Activated CD8-positive, alpha-beta T cell treated with anti-CD3 and anti-CD28 coated beads for 36 hours (primary cell): ENCODE measurements at regions not wholly inside any gene's neighbourhood (a gene's known extent, or its start where the extent isn't known, plus 50 kb on each side); places are given as distances from the start of the nearest gene placed in this dataset.

Experiments used
- ATAC-seq: fragments of 200-7000 bp; cut with Tn5 transposase; one replicate; pipeline ENCODE4 v1.10.0; 2021; ENCODE audit warnings: mild to moderate bottlenecking, moderate library complexity
- CTCF ChIA-PET: fragments of 350-600 bp; sonication (Branson Sonifier 250); formaldehyde crosslinking; loops from one replicate; lab custom pipeline; 2021; ENCODE audit warnings: antibody characterized with exemption; lab: Charles Lee
- POLR2A ChIA-PET: fragments of 350-600 bp; sonication (Branson Sonifier 250); formaldehyde crosslinking; loops from one replicate; lab custom pipeline; 2021; ENCODE audit warnings: antibody characterized with exemption; lab: Charles Lee
- DNase-seq: peaks from one replicate; pipeline ENCODE4 v3.0.0-alpha.2; 2020
- H3K27ac Mint-ChIP-seq: one replicate; pipeline ENCODE4 v1.8.0; 2021; ENCODE audit warnings: mild to moderate bottlenecking, mixed read lengths
- H3K27me3 Mint-ChIP-seq: one replicate; pipeline ENCODE4 v1.8.0; 2021; ENCODE audit warnings: mixed read lengths
- H3K36me3 Mint-ChIP-seq: one replicate; pipeline ENCODE4 v1.8.0; 2021; ENCODE audit warnings: low read depth, mixed read lengths
- H3K4me1 Mint-ChIP-seq: one replicate; pipeline ENCODE4 v1.8.0; 2021; ENCODE audit warnings: low read depth, mixed read lengths
- H3K4me3 Mint-ChIP-seq: one replicate; pipeline ENCODE4 v1.8.0; 2021; ENCODE audit warnings: mild to moderate bottlenecking, moderate library complexity, mixed read lengths
- H3K9me3 Mint-ChIP-seq: one replicate; pipeline ENCODE4 v1.8.0; 2021; ENCODE audit warnings: mixed read lengths
- intact Hi-C: fragments of 100-400 bp; cut with micrococcal nuclease; formaldehyde crosslinking; loops from one replicate; pipeline ENCODE4 v1.10.0; 2022
- TF ChIP-seq, protein P1 (sequence below): fragments of 200-600 bp; IDR thresholded peaks from one replicate; pipeline ENCODE4 v1.8.0; 2022; ENCODE audit warnings: antibody characterized with exemption, mild to moderate bottlenecking

DNA sequence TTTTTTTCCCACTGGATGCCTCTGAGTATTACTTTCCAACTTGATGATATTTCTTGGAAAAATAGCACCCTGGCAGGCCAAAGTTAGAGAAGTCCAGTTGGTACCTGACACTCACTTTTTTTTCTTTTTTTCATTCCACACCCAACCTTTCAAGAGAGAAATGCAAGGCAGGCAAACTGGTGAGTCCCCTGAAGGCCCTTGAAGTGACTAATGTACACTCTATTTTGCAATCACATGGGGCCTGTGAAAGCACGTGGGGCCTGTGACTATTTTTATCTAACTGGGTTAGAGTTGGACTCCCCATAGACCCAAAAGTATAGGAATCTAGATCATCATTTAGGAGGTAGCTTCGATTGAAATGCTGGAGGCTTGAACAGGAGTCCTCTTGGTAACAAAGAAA, 316.7 kb downstream of the CHL1 start:
- no peak for ATAC-seq
- ChIA-PET CTCF (no interaction called here), POLR2A (no interaction called here)
- TF ChIP-seq, protein P1, sequence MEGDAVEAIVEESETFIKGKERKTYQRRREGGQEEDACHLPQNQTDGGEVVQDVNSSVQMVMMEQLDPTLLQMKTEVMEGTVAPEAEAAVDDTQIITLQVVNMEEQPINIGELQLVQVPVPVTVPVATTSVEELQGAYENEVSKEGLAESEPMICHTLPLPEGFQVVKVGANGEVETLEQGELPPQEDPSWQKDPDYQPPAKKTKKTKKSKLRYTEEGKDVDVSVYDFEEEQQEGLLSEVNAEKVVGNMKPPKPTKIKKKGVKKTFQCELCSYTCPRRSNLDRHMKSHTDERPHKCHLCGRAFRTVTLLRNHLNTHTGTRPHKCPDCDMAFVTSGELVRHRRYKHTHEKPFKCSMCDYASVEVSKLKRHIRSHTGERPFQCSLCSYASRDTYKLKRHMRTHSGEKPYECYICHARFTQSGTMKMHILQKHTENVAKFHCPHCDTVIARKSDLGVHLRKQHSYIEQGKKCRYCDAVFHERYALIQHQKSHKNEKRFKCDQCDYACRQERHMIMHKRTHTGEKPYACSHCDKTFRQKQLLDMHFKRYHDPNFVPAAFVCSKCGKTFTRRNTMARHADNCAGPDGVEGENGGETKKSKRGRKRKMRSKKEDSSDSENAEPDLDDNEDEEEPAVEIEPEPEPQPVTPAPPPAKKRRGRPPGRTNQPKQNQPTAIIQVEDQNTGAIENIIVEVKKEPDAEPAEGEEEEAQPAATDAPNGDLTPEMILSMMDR: no peak
- no peak overlapping the region for H3K27ac Mint-ChIP-seq
- H3K36me3 Mint-ChIP-seq: no peaks in the 10 kb centered on the region
- intact Hi-C loops: no loop called here
- DNase-seq: no peak
- no peak overlapping the region for H3K4me3 Mint-ChIP-seq
- H3K9me3 Mint-ChIP-seq: peaks cover 8% of the 10 kb centered on the region
- no peaks in the 10 kb centered on the region for H3K27me3 Mint-ChIP-seq
- H3K4me1 Mint-ChIP-seq: no peaks in the 10 kb centered on the region

DNA sequence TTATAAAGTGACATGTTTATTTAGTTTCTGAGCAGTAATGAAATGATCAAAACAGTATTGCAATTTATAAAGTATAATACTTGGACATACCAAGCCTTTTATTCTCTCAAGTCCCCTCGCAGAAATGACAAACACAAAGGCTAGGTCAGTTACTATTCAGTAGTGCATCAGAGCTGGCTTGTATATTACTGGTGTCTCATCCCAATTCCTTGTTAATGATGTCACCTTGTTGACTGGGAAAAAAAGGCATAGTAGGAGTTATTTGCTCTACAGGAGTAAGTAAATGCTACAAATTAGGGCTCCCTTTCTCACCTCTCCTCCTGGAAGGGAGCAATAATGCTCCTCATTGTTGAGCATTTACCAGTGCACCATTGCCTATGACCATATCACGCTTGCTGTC, 317.6 kb downstream of the CHL1 start:
- no peak for ATAC-seq
- H3K27me3 Mint-ChIP-seq: no peaks in the 10 kb centered on the region
- DNase-seq: no peak
- TF ChIP-seq, protein P1: no peak
- H3K9me3 Mint-ChIP-seq: peaks cover 3% of the 10 kb centered on the region
- H3K4me1 Mint-ChIP-seq: no peaks in the 10 kb centered on the region
- H3K27ac Mint-ChIP-seq: no peak overlapping the region
- ChIA-PET CTCF (no interaction called here), POLR2A (no interaction called here)
- H3K4me3 Mint-ChIP-seq: no peak overlapping the region
- intact Hi-C loops: no loop called here
- no peaks in the 10 kb centered on the region for H3K36me3 Mint-ChIP-seq

- Mint-ChIP-seq H3K9me3 (peaks cover 4% of the 10 kb centered on the region), H3K27me3 (no peaks in the 10 kb centered on the region), H3K4me3 (no peak overlapping the region), H3K27ac (no peak overlapping the region), H3K36me3 (no peaks in the 10 kb centered on the region), H3K4me1 (no peaks in the 10 kb centered on the region)
- CTCF ChIA-PET: no interaction called here
- TF ChIP-seq, protein P1: no peak
- POLR2A ChIA-PET: no interaction called here
- DNase-seq (no peak), ATAC-seq (no peak)
- intact Hi-C loops: no loop called here
Measured at GRCh38 chr3:519026-519425, 322.5 kb downstream of the CHL1 start.

DNA sequence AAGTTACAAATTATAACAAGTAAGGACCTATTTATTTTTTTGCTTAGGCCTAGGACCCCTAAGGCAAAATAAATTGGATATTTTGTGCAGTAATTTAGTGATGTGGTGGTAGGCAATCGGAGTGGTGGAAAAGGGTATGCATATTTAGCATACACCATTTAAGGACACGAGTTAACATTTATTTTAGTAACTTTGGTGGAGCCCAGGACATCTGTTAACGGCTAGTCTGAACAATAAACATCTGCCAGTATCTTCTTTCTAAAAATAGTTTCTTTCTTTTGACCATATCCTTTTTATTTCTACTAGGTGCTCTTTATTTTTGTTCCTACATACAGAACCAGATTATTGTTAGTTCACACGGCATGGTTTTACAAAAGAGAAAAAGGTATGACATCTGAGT, 326.3 kb downstream of the CHL1 start:
- ChIA-PET POLR2A (no interaction called here), CTCF (no interaction called here)
- TF ChIP-seq, protein P1: no peak
- ATAC-seq (no peak), DNase-seq (no peak)
- intact Hi-C loops: no loop called here
- Mint-ChIP-seq H3K9me3 (peaks cover 13% of the 10 kb centered on the region), H3K4me3 (no peak overlapping the region), H3K27ac (no peak overlapping the region), H3K36me3 (no peaks in the 10 kb centered on the region), H3K4me1 (no peaks in the 10 kb centered on the region), H3K27me3 (no peaks in the 10 kb centered on the region)

- Mint-ChIP-seq H3K4me1 (no peaks in the 10 kb centered on the region), H3K27me3 (no peaks in the 10 kb centered on the region), H3K4me3 (no peak overlapping the region), H3K27ac (no peak overlapping the region), H3K9me3 (peaks cover 14% of the 10 kb centered on the region), H3K36me3 (no peaks in the 10 kb centered on the region)
- ChIA-PET CTCF (no interaction called here), POLR2A (no interaction called here)
- ATAC-seq (no peak), DNase-seq (no peak)
- intact Hi-C loops: no loop called here
- TF ChIP-seq, protein P1: no peak
Measured at GRCh38 chr3:525415-525814, 328.9 kb downstream of the CHL1 start.
